ENCODE measurements at regions not wholly inside any gene's neighbourhood (a gene's known extent, or its start where the extent isn't known, plus 50 kb on each side); places are given as distances from the start of the nearest gene placed in this dataset.

GRCh38 chr1:14120895-14121294, 420.9 kb downstream of the PRDM2 start:
- H3K27me3 ChIP-seq (ENCODE audit: control insufficient read depth, insufficient read depth, low read length), result no peaks in the 10 kb centered on the region
- no peak for DNase-seq
- no peaks in the 10 kb centered on the region for H3K36me3 ChIP-seq (ENCODE audit: control insufficient read depth, insufficient read depth, low read length)
- no peaks in the 10 kb centered on the region for H3K4me1 ChIP-seq (ENCODE audit: control insufficient read depth, insufficient read depth, low read length)
- H3K4me3 ChIP-seq (ENCODE audit: low read length), result no peak overlapping the region
- H3K27ac ChIP-seq (ENCODE audit: low read length), result no peak overlapping the region
- H3K9me3 ChIP-seq (replicated peaks; ENCODE audit: control insufficient read depth, low read depth, low read length), result peaks cover 2% of the 10 kb centered on the region
- WGBS (ENCODE audit: insufficient coverage), result 100% methylated on average over 2 of the region's 2 CpGs

DNA sequence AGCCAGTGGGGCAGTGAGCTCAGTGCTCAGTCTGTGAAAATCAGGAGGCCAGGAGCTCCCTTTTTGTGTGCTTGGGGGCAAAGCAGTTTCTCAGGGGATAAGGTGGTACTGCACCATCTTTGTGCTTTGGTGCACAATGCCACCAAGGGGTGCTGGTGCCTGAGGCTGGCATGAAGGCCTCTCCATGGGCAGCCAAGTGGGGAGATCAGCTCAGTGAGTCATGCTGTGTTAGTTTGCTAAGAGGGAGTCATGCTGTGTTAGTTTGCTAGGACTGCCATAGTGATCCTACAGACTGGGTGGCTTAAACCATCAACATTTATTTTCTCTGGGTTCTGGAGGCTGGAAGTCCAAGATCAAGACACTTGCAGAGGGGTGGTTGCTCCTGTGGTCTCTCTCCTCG, 428.1 kb downstream of the PRDM2 start:
- Histone ChIP-seq H3K27ac (ENCODE audit: low read length) (no peak overlapping the region), H3K4me3 (ENCODE audit: low read length) (no peak overlapping the region), H3K9me3 (replicated peaks; ENCODE audit: control insufficient read depth, low read depth, low read length) (no peaks in the 10 kb centered on the region), H3K27me3 (ENCODE audit: control insufficient read depth, insufficient read depth, low read length) (no peaks in the 10 kb centered on the region), H3K36me3 (ENCODE audit: control insufficient read depth, insufficient read depth, low read length) (no peaks in the 10 kb centered on the region), H3K4me1 (ENCODE audit: control insufficient read depth, insufficient read depth, low read length) (no peaks in the 10 kb centered on the region)
- no CpG with 5 or more reads among the region's 1 CpG for WGBS (ENCODE audit: insufficient coverage)
- DNase-seq, result no peak

- 93% methylated on average over 2 of the region's 2 CpGs for WGBS (ENCODE audit: insufficient coverage)
- no peaks in the 10 kb centered on the region for H3K27me3 ChIP-seq (ENCODE audit: control insufficient read depth, insufficient read depth, low read length)
- H3K27ac ChIP-seq (ENCODE audit: low read length), result no peak overlapping the region
- H3K4me3 ChIP-seq (ENCODE audit: low read length), result no peak overlapping the region
- H3K9me3 ChIP-seq (replicated peaks; ENCODE audit: control insufficient read depth, low read depth, low read length), result no peaks in the 10 kb centered on the region
- no peaks in the 10 kb centered on the region for H3K4me1 ChIP-seq (ENCODE audit: control insufficient read depth, insufficient read depth, low read length)
- no peaks in the 10 kb centered on the region for H3K36me3 ChIP-seq (ENCODE audit: control insufficient read depth, insufficient read depth, low read length)
- DNase-seq, result no peak
Observed at GRCh38 chr1:14129009-14129408, 429.0 kb downstream of the PRDM2 start.

DNA sequence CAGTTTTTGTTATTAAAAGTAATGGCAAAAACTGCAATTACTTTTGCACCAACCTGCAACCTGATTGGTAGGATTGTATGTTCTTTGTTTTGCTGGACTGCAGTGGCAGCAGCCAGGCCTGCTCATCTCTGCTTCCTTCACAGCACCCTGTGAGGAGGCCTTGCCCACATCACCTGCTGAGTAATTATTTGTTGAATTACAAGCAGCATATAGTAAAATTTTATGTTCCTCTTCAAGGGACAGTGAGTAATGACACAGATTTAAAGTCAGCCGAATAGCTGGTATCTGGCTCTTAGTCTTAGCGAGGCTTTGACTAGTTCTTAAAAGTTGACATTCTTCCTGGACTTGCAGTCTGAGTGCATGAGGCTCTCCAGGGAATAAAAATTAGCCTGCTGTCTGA, 435.1 kb downstream of the PRDM2 start:
- Histone ChIP-seq H3K27me3 (ENCODE audit: control insufficient read depth, insufficient read depth, low read length) (peaks cover 2% of the 10 kb centered on the region), H3K27ac (ENCODE audit: low read length) (no peak overlapping the region), H3K4me1 (ENCODE audit: control insufficient read depth, insufficient read depth, low read length) (peaks cover 13% of the 10 kb centered on the region), H3K9me3 (replicated peaks; ENCODE audit: control insufficient read depth, low read depth, low read length) (no peaks in the 10 kb centered on the region), H3K4me3 (ENCODE audit: low read length) (no peak overlapping the region), H3K36me3 (ENCODE audit: control insufficient read depth, insufficient read depth, low read length) (no peaks in the 10 kb centered on the region)
- no peak for DNase-seq
- WGBS (ENCODE audit: insufficient coverage), result 100% methylated on average over 1 of the region's 2 CpGs

DNA sequence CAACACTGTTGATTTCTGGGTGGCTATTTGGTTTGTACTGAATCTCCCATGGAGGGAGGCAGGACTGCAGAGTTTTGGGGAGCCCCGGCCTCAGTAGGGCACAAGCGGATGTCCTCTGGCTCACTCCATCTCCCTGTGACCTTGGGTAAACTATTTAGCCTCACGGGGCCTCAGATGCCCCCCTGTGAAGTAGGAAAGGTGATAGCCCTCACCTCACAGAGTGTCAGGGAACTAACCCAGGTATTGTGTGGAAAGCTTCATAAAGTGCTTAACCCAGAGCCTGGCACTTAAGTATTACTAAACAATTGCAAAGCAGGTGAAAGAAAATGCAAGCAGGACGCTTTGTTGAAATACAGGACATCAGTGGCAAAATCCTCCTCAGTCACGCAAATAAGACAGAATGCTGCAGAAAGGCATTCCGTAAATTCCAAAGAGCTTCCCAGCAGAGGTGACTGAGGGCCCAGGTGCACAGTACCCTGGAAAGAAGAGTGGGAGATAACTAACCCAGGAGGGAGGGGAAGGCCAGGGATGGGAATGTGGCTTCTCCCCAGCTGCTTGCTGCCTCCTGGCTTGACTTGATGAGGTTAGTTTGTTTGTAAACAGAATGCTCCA, 436.3 kb downstream of the PRDM2 start:
- Histone ChIP-seq H3K4me1 (ENCODE audit: control insufficient read depth, insufficient read depth, low read length) (peaks cover 25% of the 10 kb centered on the region), H3K36me3 (ENCODE audit: control insufficient read depth, insufficient read depth, low read length) (no peaks in the 10 kb centered on the region), H3K27ac (ENCODE audit: low read length) (no peak overlapping the region), H3K27me3 (ENCODE audit: control insufficient read depth, insufficient read depth, low read length) (peaks cover 2% of the 10 kb centered on the region), H3K4me3 (ENCODE audit: low read length) (no peak overlapping the region), H3K9me3 (replicated peaks; ENCODE audit: control insufficient read depth, low read depth, low read length) (no peaks in the 10 kb centered on the region)
- 77% methylated on average over 2 of the region's 6 CpGs for WGBS (ENCODE audit: insufficient coverage)
- no peak for DNase-seq

DNA sequence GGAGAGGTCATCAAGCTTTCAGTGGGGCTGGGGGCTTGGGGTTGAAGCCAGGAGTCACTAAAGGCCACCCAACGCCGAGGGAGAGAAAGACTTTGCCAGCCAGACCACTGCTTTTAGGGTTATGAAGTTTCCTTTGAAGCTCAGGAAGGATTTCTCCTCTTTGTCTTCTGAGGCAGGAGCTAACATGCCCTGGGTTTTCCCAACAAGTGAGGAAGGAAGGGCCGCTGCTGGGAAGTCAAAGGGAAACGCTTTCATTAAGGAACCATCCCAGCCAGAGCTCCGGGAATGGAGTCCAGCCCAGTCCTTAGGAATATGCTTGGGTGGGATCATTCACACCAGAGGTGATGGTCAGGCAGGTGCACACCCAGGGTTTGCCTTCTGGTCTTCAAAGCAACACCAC, 436.9 kb downstream of the PRDM2 start:
- Histone ChIP-seq H3K4me1 (ENCODE audit: control insufficient read depth, insufficient read depth, low read length) (peaks cover 29% of the 10 kb centered on the region), H3K4me3 (ENCODE audit: low read length) (no peak overlapping the region), H3K27me3 (ENCODE audit: control insufficient read depth, insufficient read depth, low read length) (peaks cover 2% of the 10 kb centered on the region), H3K36me3 (ENCODE audit: control insufficient read depth, insufficient read depth, low read length) (no peaks in the 10 kb centered on the region), H3K9me3 (replicated peaks; ENCODE audit: control insufficient read depth, low read depth, low read length) (no peaks in the 10 kb centered on the region), H3K27ac (ENCODE audit: low read length) (no peak overlapping the region)
- DNase-seq, result no peak
- WGBS (ENCODE audit: insufficient coverage), result 96% methylated on average over 3 of the region's 5 CpGs

- Histone ChIP-seq H3K36me3 (ENCODE audit: control insufficient read depth, insufficient read depth, low read length) (no peaks in the 10 kb centered on the region), H3K27ac (ENCODE audit: low read length) (no peak overlapping the region), H3K4me3 (ENCODE audit: low read length) (no peak overlapping the region), H3K9me3 (replicated peaks; ENCODE audit: control insufficient read depth, low read depth, low read length) (no peaks in the 10 kb centered on the region), H3K27me3 (ENCODE audit: control insufficient read depth, insufficient read depth, low read length) (peaks cover 2% of the 10 kb centered on the region), H3K4me1 (ENCODE audit: control insufficient read depth, insufficient read depth, low read length) (peaks cover 32% of the 10 kb centered on the region)
- 89% methylated on average over 2 of the region's 6 CpGs for WGBS (ENCODE audit: insufficient coverage)
- DNase-seq, result no peak
Observed at GRCh38 chr1:14137411-14138134, 437.6 kb downstream of the PRDM2 start.

DNA sequence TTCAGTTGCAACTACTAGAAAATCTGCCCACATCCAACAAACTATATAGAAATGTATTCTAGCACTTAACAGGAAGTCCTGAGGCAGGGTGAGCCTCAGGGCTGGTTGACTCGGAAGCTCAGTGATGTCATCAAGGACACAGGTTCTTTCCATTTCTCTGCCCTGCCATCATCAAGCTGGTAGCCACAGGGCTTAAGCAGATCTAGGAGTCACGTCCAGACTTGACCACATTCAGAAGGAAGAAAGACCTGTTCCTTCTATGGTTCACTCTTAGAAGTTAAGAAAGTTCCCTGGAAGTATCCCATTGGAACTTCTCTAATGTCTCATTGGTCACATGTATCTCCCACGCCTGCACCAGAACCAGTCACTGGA, 438.1 kb downstream of the PRDM2 start:
- Histone ChIP-seq H3K27ac (ENCODE audit: low read length) (no peak overlapping the region), H3K4me1 (ENCODE audit: control insufficient read depth, insufficient read depth, low read length) (peaks cover 36% of the 10 kb centered on the region), H3K36me3 (ENCODE audit: control insufficient read depth, insufficient read depth, low read length) (no peaks in the 10 kb centered on the region), H3K9me3 (replicated peaks; ENCODE audit: control insufficient read depth, low read depth, low read length) (no peaks in the 10 kb centered on the region), H3K4me3 (ENCODE audit: low read length) (no peak overlapping the region), H3K27me3 (ENCODE audit: control insufficient read depth, insufficient read depth, low read length) (peaks cover 2% of the 10 kb centered on the region)
- DNase-seq, result no peak
- WGBS (ENCODE audit: insufficient coverage), result 83% methylated on average over 1 of the region's 3 CpGs

DNA sequence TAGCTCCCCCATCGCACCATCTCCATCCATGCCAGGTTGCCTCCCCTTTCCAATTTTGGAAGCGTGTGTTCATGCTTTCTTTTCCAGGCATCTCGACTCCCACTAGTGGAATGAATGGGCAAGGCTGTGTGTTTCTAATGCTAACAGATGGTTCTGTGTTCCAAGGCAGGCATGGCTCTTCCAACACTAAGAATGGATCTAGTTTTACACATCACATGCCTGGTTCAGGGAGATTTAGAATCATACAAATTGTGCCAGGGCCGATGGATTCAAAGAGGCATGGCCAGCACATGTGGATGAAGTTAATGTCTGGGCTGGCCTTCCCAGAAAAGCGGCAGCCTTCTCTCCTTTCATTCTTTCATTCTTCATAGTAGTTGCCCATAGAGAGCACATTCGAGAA, 438.7 kb downstream of the PRDM2 start:
- Histone ChIP-seq H3K27me3 (ENCODE audit: control insufficient read depth, insufficient read depth, low read length) (peaks cover 2% of the 10 kb centered on the region), H3K4me3 (ENCODE audit: low read length) (no peak overlapping the region), H3K27ac (ENCODE audit: low read length) (no peak overlapping the region), H3K4me1 (ENCODE audit: control insufficient read depth, insufficient read depth, low read length) (peaks cover 36% of the 10 kb centered on the region), H3K9me3 (replicated peaks; ENCODE audit: control insufficient read depth, low read depth, low read length) (no peaks in the 10 kb centered on the region), H3K36me3 (ENCODE audit: control insufficient read depth, insufficient read depth, low read length) (no peaks in the 10 kb centered on the region)
- DNase-seq, result peak; percentile 89
- WGBS (ENCODE audit: insufficient coverage), result 20% methylated on average over 3 of the region's 6 CpGs

- Histone ChIP-seq H3K4me1 (ENCODE audit: control insufficient read depth, insufficient read depth, low read length) (peaks cover 36% of the 10 kb centered on the region), H3K4me3 (ENCODE audit: low read length) (no peak overlapping the region), H3K36me3 (ENCODE audit: control insufficient read depth, insufficient read depth, low read length) (no peaks in the 10 kb centered on the region), H3K27ac (ENCODE audit: low read length) (peak overlapping the region; percentile 84), H3K27me3 (ENCODE audit: control insufficient read depth, insufficient read depth, low read length) (peaks cover 2% of the 10 kb centered on the region), H3K9me3 (replicated peaks; ENCODE audit: control insufficient read depth, low read depth, low read length) (no peaks in the 10 kb centered on the region)
- DNase-seq, result peak; percentile 86
- WGBS (ENCODE audit: insufficient coverage), result 13% methylated on average over 9 of the region's 13 CpGs
Observed at GRCh38 chr1:14140831-14141401, 440.9 kb downstream of the PRDM2 start.

Measured in muscle of leg (tissue), 3 donors.